ENCODE measurements at regions not wholly inside any gene's neighbourhood (a gene's known extent, or its start where the extent isn't known, plus 50 kb on each side); places are given as distances from the start of the nearest gene placed in this dataset.

GRCh38 chr4:11232015-11232414, 196.7 kb downstream of the HS3ST1 start:
- Mint-ChIP-seq H3K4me1 (no peaks in the 10 kb centered on the region), H3K27me3 (no peaks in the 10 kb centered on the region), H3K36me3 (ENCODE audit: low read depth) (no peaks in the 10 kb centered on the region), H3K27ac (no peak overlapping the region), H3K4me3 (no peak overlapping the region), H3K9me3 (peaks cover 4% of the 10 kb centered on the region)
- ATAC-seq (no peak), DNase-seq (no peak)

DNA sequence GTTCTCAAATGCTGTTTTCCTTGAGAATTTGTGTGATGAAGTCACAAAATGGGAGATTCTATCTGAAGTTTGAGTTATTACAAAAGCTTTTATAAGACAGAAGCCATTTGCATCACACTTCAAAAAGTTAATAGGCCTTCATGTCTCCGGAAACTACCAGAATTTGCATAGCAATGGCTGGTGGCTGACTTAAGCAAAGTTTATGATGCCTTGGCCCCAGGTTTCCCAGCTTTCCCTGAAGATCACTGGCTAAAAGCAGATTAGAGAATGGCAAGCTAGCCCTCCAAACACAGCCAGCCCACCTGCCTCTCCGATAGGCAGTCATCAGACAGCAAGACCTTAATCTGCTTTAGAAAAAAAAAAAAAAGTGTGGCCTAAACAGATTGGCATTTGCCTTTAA, 197.8 kb downstream of the HS3ST1 start:
- Mint-ChIP-seq H3K27me3 (no peaks in the 10 kb centered on the region), H3K27ac (no peak overlapping the region), H3K36me3 (ENCODE audit: low read depth) (no peaks in the 10 kb centered on the region), H3K4me1 (no peaks in the 10 kb centered on the region), H3K9me3 (peaks cover 4% of the 10 kb centered on the region), H3K4me3 (no peak overlapping the region)
- no peak for DNase-seq
- no peak for ATAC-seq

DNA sequence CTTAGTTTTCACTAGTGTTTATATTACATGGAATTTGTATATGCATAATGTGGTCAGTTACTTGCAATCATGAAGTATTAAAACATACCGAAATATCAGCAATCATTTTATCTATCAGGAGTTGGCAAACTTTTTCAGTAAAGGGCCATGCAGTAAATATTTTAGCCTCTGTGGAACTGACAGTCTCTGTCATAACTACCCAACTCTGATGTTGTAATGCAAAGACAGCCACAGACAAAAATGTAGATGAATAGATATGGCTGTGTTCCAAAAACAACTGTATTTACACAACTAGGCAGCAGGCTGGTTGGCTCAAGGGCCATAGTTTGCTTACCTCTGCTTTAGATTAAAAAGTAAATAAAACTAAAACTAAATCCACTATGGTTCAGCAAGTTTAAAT, 200.2 kb downstream of the HS3ST1 start:
- ATAC-seq (no peak), DNase-seq (no peak)
- Mint-ChIP-seq H3K27ac (no peak overlapping the region), H3K4me3 (no peak overlapping the region), H3K4me1 (no peaks in the 10 kb centered on the region), H3K36me3 (ENCODE audit: low read depth) (no peaks in the 10 kb centered on the region), H3K9me3 (no peaks in the 10 kb centered on the region), H3K27me3 (no peaks in the 10 kb centered on the region)

- Mint-ChIP-seq H3K27ac (no peak overlapping the region), H3K4me3 (no peak overlapping the region), H3K4me1 (no peaks in the 10 kb centered on the region), H3K36me3 (ENCODE audit: low read depth) (no peaks in the 10 kb centered on the region), H3K27me3 (no peaks in the 10 kb centered on the region), H3K9me3 (no peaks in the 10 kb centered on the region)
- no peak for ATAC-seq
- DNase-seq, result no peak
Observed at GRCh38 chr4:11223311-11223710, 205.4 kb downstream of the HS3ST1 start.

DNA sequence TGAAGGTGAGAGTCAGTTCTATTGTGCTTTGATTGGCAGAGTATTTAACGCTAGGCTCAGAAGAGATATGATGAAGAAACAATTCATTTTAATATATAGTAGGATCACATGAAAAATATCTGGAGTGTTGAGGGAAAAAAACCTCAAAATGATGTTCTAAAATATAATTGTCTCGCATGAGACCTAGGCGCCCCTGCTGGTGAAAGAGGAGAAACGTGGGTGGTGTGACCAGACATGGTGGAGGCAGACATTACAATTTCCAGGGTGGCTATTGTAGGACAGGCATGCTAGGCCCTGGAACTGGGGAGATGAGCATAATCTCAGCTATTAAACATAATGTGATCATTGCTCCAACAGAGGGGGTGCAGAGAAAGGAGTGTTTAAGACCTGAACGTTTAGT, 210.0 kb downstream of the HS3ST1 start:
- no peak for DNase-seq

DNA sequence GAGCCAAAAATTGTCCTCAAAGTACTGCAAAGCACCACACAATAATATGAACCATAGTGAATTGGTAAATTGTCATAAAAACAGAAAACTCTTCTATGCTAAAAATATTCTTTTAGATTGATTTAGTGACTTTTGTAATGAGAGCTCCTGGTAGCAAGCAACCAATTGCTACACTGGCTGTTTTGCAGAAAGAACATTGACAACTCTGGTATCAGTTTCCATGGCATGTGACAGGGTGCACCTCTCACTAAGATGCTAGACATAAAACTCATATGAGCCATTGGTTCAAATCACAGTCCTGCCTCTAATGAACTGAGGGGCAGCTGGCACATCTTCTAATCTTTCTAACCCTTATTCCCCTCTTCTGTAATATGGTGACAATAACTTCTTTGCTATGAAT, 212.2 kb downstream of the HS3ST1 start:
- DNase-seq, result no peak
- Mint-ChIP-seq H3K4me1 (no peaks in the 10 kb centered on the region), H3K9me3 (no peaks in the 10 kb centered on the region), H3K4me3 (no peak overlapping the region), H3K27me3 (no peaks in the 10 kb centered on the region), H3K36me3 (ENCODE audit: low read depth) (no peaks in the 10 kb centered on the region), H3K27ac (no peak overlapping the region)
- ATAC-seq, result no peak

More for the DNA sequence above, 210.0 kb downstream of the HS3ST1 start:
- ATAC-seq, result no peak
- H3K4me1 Mint-ChIP-seq, result no peaks in the 10 kb centered on the region
- no peak overlapping the region for H3K27ac Mint-ChIP-seq
- H3K27me3 Mint-ChIP-seq, result no peaks in the 10 kb centered on the region
- H3K4me3 Mint-ChIP-seq, result no peak overlapping the region
- no peaks in the 10 kb centered on the region for H3K36me3 Mint-ChIP-seq (ENCODE audit: low read depth)
- no peaks in the 10 kb centered on the region for H3K9me3 Mint-ChIP-seq

GRCh38 chr4:11214281-11214680, 214.4 kb downstream of the HS3ST1 start:
- H3K4me1 Mint-ChIP-seq, result no peaks in the 10 kb centered on the region
- H3K9me3 Mint-ChIP-seq, result no peaks in the 10 kb centered on the region
- no peak overlapping the region for H3K27ac Mint-ChIP-seq
- H3K27me3 Mint-ChIP-seq, result no peaks in the 10 kb centered on the region
- no peaks in the 10 kb centered on the region for H3K36me3 Mint-ChIP-seq (ENCODE audit: low read depth)
- DNase-seq (no peak), ATAC-seq (no peak)
- no peak overlapping the region for H3K4me3 Mint-ChIP-seq

DNA sequence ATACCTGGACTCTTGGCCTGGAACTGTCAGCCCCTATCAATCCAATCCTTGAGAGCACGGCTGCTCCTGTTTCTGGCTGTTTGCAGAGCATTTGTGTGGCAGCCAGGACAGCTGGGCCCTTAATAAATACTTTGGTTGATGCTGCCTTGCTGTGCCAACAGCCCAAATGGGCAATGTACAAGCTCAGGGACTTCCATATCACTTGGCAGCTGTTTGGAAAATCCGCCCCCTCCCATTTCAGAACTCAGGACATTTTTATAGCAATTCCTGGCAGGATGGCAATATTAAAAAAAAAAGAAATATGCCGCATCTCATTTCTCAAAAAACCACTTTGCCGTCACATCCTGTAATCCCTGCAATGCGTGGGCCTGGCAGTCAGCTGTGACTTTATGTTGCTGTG, 218.9 kb downstream of the HS3ST1 start:
- H3K27me3 Mint-ChIP-seq, result peaks cover 2% of the 10 kb centered on the region
- no peak for DNase-seq
- H3K36me3 Mint-ChIP-seq (ENCODE audit: low read depth), result peaks cover 6% of the 10 kb centered on the region
- H3K27ac Mint-ChIP-seq, result no peak overlapping the region
- peaks cover 13% of the 10 kb centered on the region for H3K9me3 Mint-ChIP-seq
- no peaks in the 10 kb centered on the region for H3K4me1 Mint-ChIP-seq
- ATAC-seq, result no peak
- no peak overlapping the region for H3K4me3 Mint-ChIP-seq

- no peak for ATAC-seq
- Mint-ChIP-seq H3K36me3 (ENCODE audit: low read depth) (no peaks in the 10 kb centered on the region), H3K4me1 (no peaks in the 10 kb centered on the region), H3K4me3 (no peak overlapping the region), H3K27ac (no peak overlapping the region), H3K27me3 (no peaks in the 10 kb centered on the region), H3K9me3 (no peaks in the 10 kb centered on the region)
- no peak for DNase-seq
Observed at GRCh38 chr4:11201256-11201655, 227.4 kb downstream of the HS3ST1 start.

DNA sequence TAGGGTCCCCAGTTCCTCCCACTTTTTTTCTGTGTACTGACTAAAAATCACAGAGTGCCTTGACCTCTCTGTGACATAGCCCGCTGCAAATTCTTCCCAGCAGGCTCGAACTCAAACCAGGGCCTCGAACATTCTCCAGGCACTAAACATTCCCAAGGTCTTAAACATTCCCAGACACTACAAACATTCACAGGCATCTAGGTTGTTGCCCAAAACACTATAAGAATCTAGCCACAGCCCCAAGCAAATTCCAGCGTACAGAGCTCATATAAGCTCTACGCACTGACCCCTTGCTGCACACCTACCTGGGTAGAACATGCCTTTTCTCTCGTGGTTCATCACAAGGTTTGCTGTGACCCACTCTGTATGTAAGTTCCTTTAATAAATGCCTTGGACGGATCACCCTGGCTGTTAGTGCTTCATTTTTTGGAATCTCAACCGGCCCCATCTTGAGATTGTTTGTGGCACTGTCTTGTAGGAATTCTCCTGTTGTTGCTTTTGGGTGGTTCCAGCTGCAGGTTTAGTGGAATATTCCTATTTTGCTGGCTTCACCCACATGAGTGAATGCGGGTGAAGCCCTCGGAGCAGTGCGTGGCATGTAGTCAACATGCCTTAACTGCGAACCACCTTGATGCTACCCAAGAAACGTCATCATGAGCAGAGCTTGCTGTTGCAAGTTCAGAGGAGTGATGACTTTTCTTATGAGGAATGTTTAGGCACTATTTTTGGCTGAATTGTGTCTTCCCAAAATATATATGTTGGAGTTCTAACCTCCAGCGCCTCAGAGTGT, 230.0 kb downstream of the HS3ST1 start:
- H3K9me3 Mint-ChIP-seq, result no peaks in the 10 kb centered on the region
- H3K27me3 Mint-ChIP-seq, result no peaks in the 10 kb centered on the region
- H3K27ac Mint-ChIP-seq, result no peak overlapping the region
- no peaks in the 10 kb centered on the region for H3K4me1 Mint-ChIP-seq
- no peak overlapping the region for H3K4me3 Mint-ChIP-seq
- ATAC-seq (no peak), DNase-seq (no peak)
- H3K36me3 Mint-ChIP-seq (ENCODE audit: low read depth), result no peaks in the 10 kb centered on the region

GRCh38 chr4:11197631-11198341, 230.9 kb downstream of the HS3ST1 start:
- H3K9me3 Mint-ChIP-seq, result no peaks in the 10 kb centered on the region
- H3K27me3 Mint-ChIP-seq, result no peaks in the 10 kb centered on the region
- ATAC-seq (no peak), DNase-seq (no peak)
- H3K4me1 Mint-ChIP-seq, result no peaks in the 10 kb centered on the region
- no peaks in the 10 kb centered on the region for H3K36me3 Mint-ChIP-seq (ENCODE audit: low read depth)
- H3K27ac Mint-ChIP-seq, result no peak overlapping the region
- H3K4me3 Mint-ChIP-seq, result no peak overlapping the region

DNA sequence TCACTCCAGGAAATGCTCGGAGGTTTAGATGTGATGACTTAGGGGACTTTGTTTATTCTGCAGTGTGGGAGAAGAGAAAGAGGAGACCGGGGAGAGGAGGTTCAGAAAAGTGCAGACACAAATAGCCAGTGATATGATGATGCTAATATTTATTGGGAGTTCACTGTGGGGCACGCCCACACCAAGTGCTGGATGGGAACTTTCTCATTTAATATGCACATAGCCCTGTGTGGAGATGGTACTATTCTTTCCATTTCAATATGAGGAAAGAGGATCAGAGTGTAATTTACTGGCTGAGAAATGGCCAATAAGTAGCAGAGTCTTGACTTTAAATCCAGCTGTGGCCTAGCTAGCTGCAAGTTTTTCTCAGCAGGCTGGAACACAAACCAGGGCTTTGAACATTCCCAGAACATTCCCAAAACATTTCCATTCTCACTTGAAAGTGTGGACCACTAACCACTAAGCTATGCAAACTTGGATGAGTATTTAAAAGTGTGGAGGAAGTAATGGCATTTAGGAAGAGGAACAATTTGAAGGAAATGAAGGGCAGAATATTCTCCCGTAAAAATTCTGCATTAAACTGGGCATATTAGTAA, 231.7 kb downstream of the HS3ST1 start:
- H3K36me3 Mint-ChIP-seq (ENCODE audit: low read depth), result no peaks in the 10 kb centered on the region
- no peaks in the 10 kb centered on the region for H3K9me3 Mint-ChIP-seq
- H3K27ac Mint-ChIP-seq, result no peak overlapping the region
- ATAC-seq, result no peak
- no peak for DNase-seq
- no peaks in the 10 kb centered on the region for H3K4me1 Mint-ChIP-seq
- peaks cover 3% of the 10 kb centered on the region for H3K27me3 Mint-ChIP-seq
- no peak overlapping the region for H3K4me3 Mint-ChIP-seq

- Mint-ChIP-seq H3K27ac (no peak overlapping the region), H3K4me3 (no peak overlapping the region), H3K4me1 (peaks cover 6% of the 10 kb centered on the region), H3K27me3 (peaks cover 3% of the 10 kb centered on the region), H3K36me3 (ENCODE audit: low read depth) (no peaks in the 10 kb centered on the region), H3K9me3 (no peaks in the 10 kb centered on the region)
- DNase-seq (no peak), ATAC-seq (no peak)
Observed at GRCh38 chr4:11194431-11194830, 234.3 kb downstream of the HS3ST1 start.

- Mint-ChIP-seq H3K27ac (no peak overlapping the region), H3K4me3 (no peak overlapping the region), H3K9me3 (no peaks in the 10 kb centered on the region), H3K27me3 (peaks cover 3% of the 10 kb centered on the region), H3K36me3 (ENCODE audit: low read depth) (no peaks in the 10 kb centered on the region), H3K4me1 (peaks cover 8% of the 10 kb centered on the region)
- no peak for ATAC-seq
- no peak for DNase-seq
Observed at GRCh38 chr4:11189756-11190155, 238.9 kb downstream of the HS3ST1 start.

DNA sequence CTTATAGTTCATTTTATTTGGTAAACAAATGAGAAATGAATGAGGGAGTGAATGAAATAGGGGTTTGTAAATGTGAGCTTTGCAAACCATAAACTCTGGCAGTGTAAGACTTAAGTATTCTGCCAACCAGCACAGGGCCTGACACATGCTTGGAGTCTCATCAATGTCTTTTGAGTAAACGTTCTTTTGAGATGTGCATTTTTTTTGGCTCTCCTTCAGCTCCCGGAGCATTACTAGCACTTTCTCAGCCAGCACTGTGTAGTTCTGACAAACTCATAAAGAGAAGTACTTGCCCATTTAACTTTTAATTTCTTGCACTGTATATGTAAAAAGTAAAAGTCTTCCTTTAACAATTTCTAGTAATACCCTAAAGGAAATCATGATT, 245.3 kb downstream of the HS3ST1 start:
- no peak for DNase-seq
- Mint-ChIP-seq H3K27ac (no peak overlapping the region), H3K4me3 (no peak overlapping the region), H3K27me3 (no peaks in the 10 kb centered on the region), H3K36me3 (ENCODE audit: low read depth) (no peaks in the 10 kb centered on the region), H3K9me3 (no peaks in the 10 kb centered on the region), H3K4me1 (no peaks in the 10 kb centered on the region)
- ATAC-seq, result no peak

All from activated naive CD8-positive, alpha-beta T cell treated with anti-CD3 and anti-CD28 coated beads, Interleukin-2, amount 50 U/mL, for 24 hours (primary cell).